ENCODE measurements at regions not wholly inside any gene's neighbourhood (a gene's known extent, or its start where the extent isn't known, plus 50 kb on each side); places are given as distances from the start of the nearest gene placed in this dataset.

- Histone ChIP-seq H3K27ac (ENCODE audit: low read length) (no peak overlapping the region), H3F3A (ENCODE audit: low read length, unreplicated experiment) (no peaks in the 10 kb centered on the region), H3K9me3 (ENCODE audit: low read length) (no peaks in the 10 kb centered on the region), H3K4me1 (ENCODE audit: insufficient read depth, low read length) (no peaks in the 10 kb centered on the region), H3K9ac (ENCODE audit: low read length) (no peak overlapping the region), H3K9me2 (replicated peaks; ENCODE audit: low read length) (no peaks in the 10 kb centered on the region), H3K27me3 (ENCODE audit: low read length) (peaks cover 12% of the 10 kb centered on the region; the same call in 1 of the 2 replicates), H3K79me2 (ENCODE audit: low read length) (no peaks in the 10 kb centered on the region), H2AFZ (ENCODE audit: low read length) (no peak overlapping the region), H4K20me1 (ENCODE audit: low read length) (no peaks in the 10 kb centered on the region), H3K4me3 (ENCODE audit: low read length) (no peak overlapping the region), H3K4me2 (ENCODE audit: low read length) (no peak overlapping the region), H3K36me3 (ENCODE audit: low read depth, low read length) (no peaks in the 10 kb centered on the region)
- intact Hi-C loops (cut with micrococcal nuclease), result no loop called here
- ATAC-seq, result no peak
- CTCF ChIA-PET, result no interaction called here
- no peak for DNase-seq
- BruUV-seq (replicated peaks), result no TSS peak
- POLR2A ChIA-PET (ENCODE audit: unreplicated experiment), result interaction anchor here (0.7 kb wide), 1 partner anchor 93 kb away, joined by 3 read pairs; no protein-coding TSS in a partner anchor
- no peak for TF ChIP-seq EZH2 (IDR thresholded peaks at IDR 0.05; ENCODE audit: low read length, unreplicated experiment)
- TF ChIP-seq, protein P1, sequence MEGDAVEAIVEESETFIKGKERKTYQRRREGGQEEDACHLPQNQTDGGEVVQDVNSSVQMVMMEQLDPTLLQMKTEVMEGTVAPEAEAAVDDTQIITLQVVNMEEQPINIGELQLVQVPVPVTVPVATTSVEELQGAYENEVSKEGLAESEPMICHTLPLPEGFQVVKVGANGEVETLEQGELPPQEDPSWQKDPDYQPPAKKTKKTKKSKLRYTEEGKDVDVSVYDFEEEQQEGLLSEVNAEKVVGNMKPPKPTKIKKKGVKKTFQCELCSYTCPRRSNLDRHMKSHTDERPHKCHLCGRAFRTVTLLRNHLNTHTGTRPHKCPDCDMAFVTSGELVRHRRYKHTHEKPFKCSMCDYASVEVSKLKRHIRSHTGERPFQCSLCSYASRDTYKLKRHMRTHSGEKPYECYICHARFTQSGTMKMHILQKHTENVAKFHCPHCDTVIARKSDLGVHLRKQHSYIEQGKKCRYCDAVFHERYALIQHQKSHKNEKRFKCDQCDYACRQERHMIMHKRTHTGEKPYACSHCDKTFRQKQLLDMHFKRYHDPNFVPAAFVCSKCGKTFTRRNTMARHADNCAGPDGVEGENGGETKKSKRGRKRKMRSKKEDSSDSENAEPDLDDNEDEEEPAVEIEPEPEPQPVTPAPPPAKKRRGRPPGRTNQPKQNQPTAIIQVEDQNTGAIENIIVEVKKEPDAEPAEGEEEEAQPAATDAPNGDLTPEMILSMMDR (conservative IDR thresholded peaks at IDR 0.05; ENCODE audit: low read depth, low read length), result no peak
- no peak for TF ChIP-seq EZH2phosphoT487 (IDR thresholded peaks at IDR 0.05; ENCODE audit: borderline replicate concordance, low read length)
Measured at GRCh38 chr11:107180236-107180635, 162.0 kb upstream of the GUCY1A2 start.

DNA sequence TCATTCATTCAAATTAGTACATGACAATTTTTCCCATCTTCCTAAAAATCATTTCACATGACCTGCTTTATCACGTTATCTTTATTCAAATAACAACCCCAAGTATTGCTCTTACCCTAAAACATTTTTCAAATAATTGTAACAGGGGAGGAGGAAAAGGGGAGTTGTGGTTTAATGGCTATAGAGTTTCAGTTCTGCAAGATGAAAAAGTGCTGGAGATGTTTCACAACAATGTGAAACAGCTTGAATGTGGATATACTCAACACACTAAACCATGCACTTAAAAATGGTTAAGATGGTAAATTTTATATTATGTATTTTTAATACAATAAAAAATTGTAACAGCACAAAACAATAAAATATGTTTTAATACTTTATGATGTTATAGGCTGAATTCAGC, 161.6 kb upstream of the GUCY1A2 start:
- H3K79me2 ChIP-seq (ENCODE audit: low read length), result no peaks in the 10 kb centered on the region
- DNase-seq, result no peak
- H3K4me1 ChIP-seq (ENCODE audit: insufficient read depth, low read length), result no peaks in the 10 kb centered on the region
- intact Hi-C loops (cut with micrococcal nuclease), result no loop called here
- H3K9ac ChIP-seq (ENCODE audit: low read length), result no peak overlapping the region
- ChIA-PET CTCF (no interaction called here), POLR2A (ENCODE audit: unreplicated experiment) (interaction anchor here (0.7 kb wide), 1 partner anchor 92 kb away, joined by 3 read pairs; no protein-coding TSS in a partner anchor)
- no peaks in the 10 kb centered on the region for H3F3A ChIP-seq (ENCODE audit: low read length, unreplicated experiment)
- no TSS peak for BruUV-seq (replicated peaks)
- no peaks in the 10 kb centered on the region for H4K20me1 ChIP-seq (ENCODE audit: low read length)
- no peak overlapping the region for H3K27ac ChIP-seq (ENCODE audit: low read length)
- no peaks in the 10 kb centered on the region for H3K36me3 ChIP-seq (ENCODE audit: low read depth, low read length)
- H3K9me3 ChIP-seq (ENCODE audit: low read length), result no peaks in the 10 kb centered on the region
- no peak for TF ChIP-seq EZH2 (IDR thresholded peaks at IDR 0.05; ENCODE audit: low read length, unreplicated experiment)
- TF ChIP-seq, protein P1 (conservative IDR thresholded peaks at IDR 0.05; ENCODE audit: low read depth, low read length), result no peak
- no peak for TF ChIP-seq EZH2phosphoT487 (IDR thresholded peaks at IDR 0.05; ENCODE audit: borderline replicate concordance, low read length)
- H3K4me3 ChIP-seq (ENCODE audit: low read length), result no peak overlapping the region
- H3K4me2 ChIP-seq (ENCODE audit: low read length), result no peak overlapping the region
- H3K9me2 ChIP-seq (replicated peaks; ENCODE audit: low read length), result no peaks in the 10 kb centered on the region
- no peak for ATAC-seq
- H2AFZ ChIP-seq (ENCODE audit: low read length), result no peak overlapping the region
- peaks cover 8% of the 10 kb centered on the region; the same call in 1 of the 2 replicates for H3K27me3 ChIP-seq (ENCODE audit: low read length)

DNA sequence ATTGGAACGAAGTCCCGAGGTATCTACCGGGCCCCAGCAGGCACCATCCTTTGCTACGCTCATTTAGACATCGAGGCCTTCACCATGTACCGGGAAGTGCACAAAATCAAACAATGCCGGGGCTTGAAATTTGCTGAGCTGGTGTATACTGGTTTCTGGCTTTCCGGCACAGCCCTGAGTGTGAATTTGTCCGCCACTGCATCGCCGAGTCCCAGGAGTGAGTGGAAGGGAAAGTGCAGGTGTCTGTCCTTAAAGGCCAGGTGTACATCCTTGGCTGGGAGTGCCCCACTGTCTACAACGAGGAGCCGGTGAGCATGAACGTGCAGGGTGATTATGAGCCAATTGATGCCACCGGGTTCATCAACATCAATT, 158.8 kb upstream of the GUCY1A2 start:
- H3K9ac ChIP-seq (ENCODE audit: low read length), result no peak overlapping the region
- ATAC-seq (no peak), DNase-seq (no peak)
- TF ChIP-seq EZH2 (IDR thresholded peaks at IDR 0.05; ENCODE audit: low read length, unreplicated experiment) (no peak), EZH2phosphoT487 (IDR thresholded peaks at IDR 0.05; ENCODE audit: borderline replicate concordance, low read length) (no peak)
- TF ChIP-seq, protein P1 (conservative IDR thresholded peaks at IDR 0.05; ENCODE audit: low read depth, low read length), result no peak
- no peaks in the 10 kb centered on the region for H3F3A ChIP-seq (ENCODE audit: low read length, unreplicated experiment)
- H3K36me3 ChIP-seq (ENCODE audit: low read depth, low read length), result no peaks in the 10 kb centered on the region
- intact Hi-C loops (cut with micrococcal nuclease), result no loop called here
- no peaks in the 10 kb centered on the region for H3K9me2 ChIP-seq (replicated peaks; ENCODE audit: low read length)
- H2AFZ ChIP-seq (ENCODE audit: low read length), result no peak overlapping the region
- no TSS peak for BruUV-seq (replicated peaks)
- no peak overlapping the region for H3K4me3 ChIP-seq (ENCODE audit: low read length)
- H3K27ac ChIP-seq (ENCODE audit: low read length), result no peak overlapping the region
- H3K4me2 ChIP-seq (ENCODE audit: low read length), result no peak overlapping the region
- H3K4me1 ChIP-seq (ENCODE audit: insufficient read depth, low read length), result no peaks in the 10 kb centered on the region
- no peaks in the 10 kb centered on the region for H4K20me1 ChIP-seq (ENCODE audit: low read length)
- CTCF ChIA-PET, result no interaction called here
- H3K27me3 ChIP-seq (ENCODE audit: low read length), result peaks cover 9% of the 10 kb centered on the region; the same call in 1 of the 2 replicates
- POLR2A ChIA-PET (ENCODE audit: unreplicated experiment), result no interaction called here
- no peaks in the 10 kb centered on the region for H3K79me2 ChIP-seq (ENCODE audit: low read length)
- H3K9me3 ChIP-seq (ENCODE audit: low read length), result no peaks in the 10 kb centered on the region
